AG04449 (cell line): ENCODE measurements at regions not wholly inside any gene's neighbourhood (a gene's known extent, or its start where the extent isn't known, plus 50 kb on each side); places are given as distances from the start of the nearest gene placed in this dataset.

Experiments
- CTCF ChIA-PET: fragments of 350-600 bp; formaldehyde crosslinking; extraction: SDS; loops from one replicate; lab custom pipeline; 2021; ENCODE audit warnings: antibody characterized with exemption; lab: Yijun Ruan, JAX
- POLR2A ChIA-PET: fragments of 400-600, 350-600 bp; formaldehyde crosslinking; extraction: SDS; loops from one replicate; lab custom pipeline; 2020; ENCODE audit warnings: antibody characterized with exemption, inconsistent platforms; lab: Yijun Ruan, JAX
- DNase-seq: peaks from one replicate; pipeline ENCODE4 v3.0.0-alpha.2; 2010; ENCODE audit warnings: low read depth, low spot score
- H3K4me3 ChIP-seq: 2 replicates; pipeline ENCODE4 v1.5.1; 2011; ENCODE audit warnings: low read depth, mild to moderate bottlenecking, control low read depth, low read length
- TF ChIP-seq, protein P1 (sequence below): IDR thresholded peaks from one replicate; pipeline ENCODE4 v1.5.1; 2011; ENCODE audit warnings: mild to moderate bottlenecking, moderate library complexity, low read length, control low read depth, inconsistent platforms; ENCODE audit not compliant: insufficient read depth; ENCODE audit errors: missing control alignments

DNA sequence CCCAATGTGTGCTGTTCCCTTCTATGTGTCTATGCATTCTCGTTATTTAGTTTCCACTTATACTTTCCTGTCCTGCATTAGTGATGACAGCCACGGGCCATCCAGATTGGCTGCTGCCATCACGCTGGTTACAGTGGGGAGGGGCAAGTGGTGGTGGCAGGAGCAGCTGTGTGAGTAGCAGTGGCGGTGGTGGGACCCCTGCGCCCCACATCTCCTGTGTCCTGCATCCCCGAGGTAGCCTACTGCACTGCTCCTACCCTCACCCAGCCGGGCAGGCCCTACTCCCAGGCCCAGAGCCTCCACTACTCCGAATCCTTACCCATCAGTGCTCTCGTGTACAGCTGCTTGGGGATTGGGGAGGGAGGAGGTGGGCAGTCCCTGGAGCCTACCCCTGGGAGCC lies 798.7 kb upstream of the AGA start:
- TF ChIP-seq, protein P1, sequence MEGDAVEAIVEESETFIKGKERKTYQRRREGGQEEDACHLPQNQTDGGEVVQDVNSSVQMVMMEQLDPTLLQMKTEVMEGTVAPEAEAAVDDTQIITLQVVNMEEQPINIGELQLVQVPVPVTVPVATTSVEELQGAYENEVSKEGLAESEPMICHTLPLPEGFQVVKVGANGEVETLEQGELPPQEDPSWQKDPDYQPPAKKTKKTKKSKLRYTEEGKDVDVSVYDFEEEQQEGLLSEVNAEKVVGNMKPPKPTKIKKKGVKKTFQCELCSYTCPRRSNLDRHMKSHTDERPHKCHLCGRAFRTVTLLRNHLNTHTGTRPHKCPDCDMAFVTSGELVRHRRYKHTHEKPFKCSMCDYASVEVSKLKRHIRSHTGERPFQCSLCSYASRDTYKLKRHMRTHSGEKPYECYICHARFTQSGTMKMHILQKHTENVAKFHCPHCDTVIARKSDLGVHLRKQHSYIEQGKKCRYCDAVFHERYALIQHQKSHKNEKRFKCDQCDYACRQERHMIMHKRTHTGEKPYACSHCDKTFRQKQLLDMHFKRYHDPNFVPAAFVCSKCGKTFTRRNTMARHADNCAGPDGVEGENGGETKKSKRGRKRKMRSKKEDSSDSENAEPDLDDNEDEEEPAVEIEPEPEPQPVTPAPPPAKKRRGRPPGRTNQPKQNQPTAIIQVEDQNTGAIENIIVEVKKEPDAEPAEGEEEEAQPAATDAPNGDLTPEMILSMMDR = no peak
- POLR2A ChIA-PET = no interaction called here
- CTCF ChIA-PET = no interaction called here

DNA sequence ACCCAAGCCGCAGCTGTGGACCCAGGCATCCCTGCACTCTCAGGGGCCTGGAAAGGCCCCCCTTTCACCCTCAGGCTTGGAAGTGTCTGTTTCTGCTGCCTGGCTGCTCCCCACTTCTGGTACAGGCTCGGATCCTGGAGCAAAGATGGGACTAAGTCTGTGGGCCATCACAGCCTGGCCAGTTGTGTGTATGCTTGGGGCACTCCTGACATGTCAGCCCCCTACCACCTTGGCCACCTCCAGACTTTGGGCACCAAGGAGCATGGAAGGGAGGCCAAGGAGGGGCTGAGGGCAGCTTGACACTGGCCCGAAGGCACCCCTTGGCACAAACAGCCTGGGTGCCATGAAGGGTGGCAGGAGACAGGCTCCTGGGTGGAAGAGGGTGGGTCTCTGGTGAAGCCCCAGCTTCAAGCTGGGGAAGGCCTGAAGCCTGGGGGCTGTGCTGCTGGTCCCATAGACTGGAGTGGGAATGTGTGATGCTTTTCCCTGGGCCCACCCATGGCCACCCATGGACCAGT lies 799.4 kb upstream of the AGA start:
- no peak overlapping the region for H3K4me3 ChIP-seq
- CTCF ChIA-PET = no interaction called here
- no peak for DNase-seq
- TF ChIP-seq, protein P1 = no peak
- POLR2A ChIA-PET = no interaction called here

More for the DNA sequence above, 798.7 kb upstream of the AGA start:
- no peak for DNase-seq
- no peak overlapping the region for H3K4me3 ChIP-seq

DNA sequence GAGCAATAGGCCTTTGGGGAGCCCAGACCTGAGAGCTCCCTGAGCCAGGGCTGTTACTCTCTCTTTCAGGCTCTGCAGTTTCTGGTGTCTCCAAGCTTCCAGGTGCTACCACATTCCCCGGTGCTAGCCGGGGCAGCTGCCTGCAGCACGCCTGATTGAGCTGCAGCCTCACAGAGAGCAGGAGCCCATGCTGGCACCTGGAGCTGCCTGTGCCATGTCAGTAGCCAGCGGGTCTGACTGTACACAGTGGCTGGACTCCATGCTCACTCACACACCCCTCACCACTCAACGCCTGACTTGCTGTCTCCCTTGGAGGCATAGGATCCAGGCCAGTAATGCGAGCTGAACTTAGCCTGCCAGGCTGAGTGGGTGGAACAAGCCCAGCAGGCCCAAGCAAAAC lies 800.4 kb upstream of the AGA start:
- DNase-seq = no peak
- ChIA-PET POLR2A (no interaction called here), CTCF (no interaction called here)
- H3K4me3 ChIP-seq = no peak overlapping the region
- TF ChIP-seq, protein P1 = no peak

DNA sequence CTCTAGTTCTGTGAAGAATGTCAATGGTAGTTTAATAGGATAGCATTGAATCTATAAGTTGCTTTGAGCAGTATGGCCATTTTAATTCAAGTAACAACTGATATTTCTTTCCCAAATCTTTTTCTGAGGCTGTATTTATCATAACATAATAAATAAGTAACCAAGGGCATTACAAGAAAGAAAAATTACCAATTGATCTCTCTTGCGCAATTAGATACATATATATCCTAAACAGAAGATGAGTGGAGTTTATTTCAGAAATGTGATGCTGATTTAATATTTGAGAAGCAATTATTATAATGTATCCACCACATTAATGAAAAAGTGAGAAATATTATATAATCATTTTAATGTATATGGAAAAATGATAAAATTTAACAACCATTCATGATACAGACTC lies 802.5 kb upstream of the AGA start:
- H3K4me3 ChIP-seq = no peak overlapping the region
- TF ChIP-seq, protein P1 = no peak
- DNase-seq = no peak
- CTCF ChIA-PET = no interaction called here
- POLR2A ChIA-PET = no interaction called here

DNA sequence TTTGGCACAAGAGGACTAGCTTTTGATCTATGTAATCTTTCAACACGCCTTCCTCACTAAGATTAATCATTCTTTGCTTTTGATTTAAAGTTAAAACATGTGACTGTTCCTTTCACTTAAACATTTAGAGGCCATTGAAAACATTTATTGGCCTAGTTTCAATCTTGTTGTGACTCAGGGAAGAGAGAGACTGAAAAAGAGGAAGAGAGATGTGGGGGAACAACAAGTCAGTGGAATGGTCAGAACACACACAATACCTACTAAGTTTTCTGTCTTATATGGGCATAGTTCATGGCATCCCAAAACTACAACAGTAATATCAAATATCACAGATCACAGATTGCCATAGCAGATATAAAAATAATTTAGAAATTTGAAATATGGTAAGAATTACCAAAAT lies 812.9 kb upstream of the AGA start:
- no peak overlapping the region for H3K4me3 ChIP-seq
- TF ChIP-seq, protein P1 = no peak
- CTCF ChIA-PET = no interaction called here
- POLR2A ChIA-PET = no interaction called here
- no peak for DNase-seq

GRCh38 chr4:178258603-178259002 lies 816.4 kb upstream of the AGA start:
- POLR2A ChIA-PET = no interaction called here

More at GRCh38 chr4:178258603-178259002, 816.4 kb upstream of the AGA start:
- H3K4me3 ChIP-seq = no peak overlapping the region
- no peak for DNase-seq
- TF ChIP-seq, protein P1 = no peak
- CTCF ChIA-PET = no interaction called here
